ENCODE measurements at regions not wholly inside any gene's neighbourhood (a gene's known extent, or its start where the extent isn't known, plus 50 kb on each side); places are given as distances from the start of the nearest gene placed in this dataset.
"Not testable (repeated sequence)": the region's sequence is repeated elsewhere in the genome, so short reads cannot be mapped to it uniquely, and the experiment has no call there.

DNA sequence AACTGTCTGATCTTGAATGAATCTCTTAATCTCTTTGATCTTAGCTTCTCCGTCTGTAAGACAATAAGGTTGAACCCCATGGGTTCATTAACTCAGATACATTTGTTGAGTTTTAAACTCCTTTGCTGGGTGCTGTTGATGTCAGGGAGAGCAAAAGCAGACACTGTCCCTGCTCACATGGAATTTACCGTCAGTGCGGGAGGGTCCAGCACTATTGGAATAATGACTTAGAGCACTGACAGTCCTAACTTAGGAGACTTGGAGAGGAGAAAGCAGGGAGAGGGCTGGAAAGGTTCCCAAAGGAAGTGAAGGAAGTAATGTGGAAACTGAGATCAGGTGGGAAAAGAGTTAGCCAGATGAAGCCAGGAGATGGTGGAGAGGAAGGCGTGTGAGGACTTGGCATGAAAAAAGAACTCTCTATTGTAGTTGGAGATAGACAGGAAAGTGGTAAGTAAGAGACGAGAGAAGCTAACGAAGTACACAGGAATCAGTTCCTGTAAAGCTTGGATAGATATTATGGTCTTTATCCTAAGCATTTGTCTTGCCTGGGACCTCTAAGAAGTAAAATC is 141.4 kb upstream of the SERTAD2 start:
- DNase-seq (ENCODE audit: low read depth, low spot score), result no peak

DNA sequence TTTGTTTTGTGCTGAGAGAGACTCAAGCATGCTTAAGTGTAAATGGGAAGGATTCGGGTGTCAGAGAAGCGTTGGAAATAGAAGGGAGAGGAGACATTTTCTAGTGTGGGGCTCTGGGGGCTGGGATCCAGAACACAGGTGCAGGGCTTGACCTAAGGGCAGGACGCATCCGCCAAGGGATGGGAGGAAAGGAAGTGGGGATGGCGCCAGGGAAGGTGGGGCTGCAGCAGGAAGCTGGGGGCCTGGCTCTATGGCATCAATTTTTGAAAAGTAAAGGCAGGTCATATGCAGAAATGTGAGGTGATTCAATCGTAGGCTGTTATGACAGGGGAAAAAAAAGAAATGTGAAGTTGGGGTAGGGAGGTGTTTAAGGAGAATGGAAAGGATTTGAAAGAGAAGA is 143.2 kb upstream of the SERTAD2 start:
- DNase-seq (ENCODE audit: low read depth, low spot score), result no peak

DNA sequence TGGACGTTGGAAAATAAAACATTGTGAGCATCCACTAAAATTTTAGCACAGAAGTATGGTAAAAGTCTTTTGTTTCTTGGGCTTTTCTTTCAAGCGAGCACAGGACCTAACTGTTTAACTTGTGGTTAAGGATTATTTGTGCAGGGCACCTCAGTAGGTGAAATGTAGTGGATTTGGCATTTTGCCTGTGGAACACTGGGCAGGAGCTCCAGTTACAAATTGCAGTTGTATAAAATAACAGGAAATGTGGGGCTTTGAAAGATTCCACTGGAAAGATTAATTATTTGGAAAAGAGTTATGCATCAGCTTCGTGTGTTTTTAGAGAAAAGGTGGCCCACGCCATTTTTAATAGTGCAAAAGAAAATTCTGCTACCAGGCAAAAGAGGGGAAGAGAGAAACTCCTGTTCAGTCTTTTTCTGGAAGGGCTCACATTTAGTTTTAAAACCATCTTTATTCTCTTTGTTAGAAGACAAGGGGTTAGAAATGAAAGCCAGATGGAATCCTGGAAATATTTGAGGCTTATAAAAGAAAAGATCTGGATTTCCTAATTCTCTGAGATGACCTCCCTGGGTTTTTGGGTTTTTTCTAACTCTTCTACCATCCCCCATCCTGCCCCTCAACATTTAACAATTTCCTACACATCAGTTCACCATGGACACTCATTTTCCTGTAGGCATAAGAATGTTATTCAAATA is 144.3 kb upstream of the SERTAD2 start:
- DNase-seq (ENCODE audit: low read depth, low spot score), result no peak

DNA sequence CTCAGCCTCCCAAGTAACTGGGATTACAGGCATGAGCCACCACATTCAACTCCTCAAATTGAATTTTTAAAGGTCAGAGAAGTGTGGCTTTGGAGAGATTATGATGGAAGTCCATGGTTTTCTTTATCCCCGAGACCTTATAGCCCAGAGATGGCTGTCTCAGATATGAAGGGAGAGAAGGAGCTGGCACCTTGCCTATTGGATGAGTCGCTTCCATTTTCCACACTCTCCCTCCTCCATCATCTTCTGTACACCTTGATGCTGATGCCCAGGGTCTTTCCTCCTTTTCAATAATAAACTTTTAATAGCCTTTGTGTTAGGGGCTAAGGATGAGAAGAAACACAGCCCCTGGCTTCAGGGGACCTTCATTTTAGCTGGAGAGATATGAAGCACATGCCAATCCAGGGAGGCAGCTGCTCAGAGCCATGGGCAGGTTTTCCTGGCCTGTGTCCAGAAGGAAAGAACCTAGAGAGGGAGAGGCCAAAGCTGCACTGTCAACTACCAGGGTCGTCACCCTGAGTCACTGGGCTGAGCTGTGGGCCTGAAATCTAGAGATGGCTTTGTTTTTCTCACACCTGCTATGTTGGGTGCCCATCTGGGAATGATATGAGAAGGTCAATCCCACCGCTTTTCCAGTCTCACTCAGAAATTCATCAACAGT is 146.0 kb upstream of the SERTAD2 start:
- no peak for DNase-seq (ENCODE audit: low read depth, low spot score)

DNA sequence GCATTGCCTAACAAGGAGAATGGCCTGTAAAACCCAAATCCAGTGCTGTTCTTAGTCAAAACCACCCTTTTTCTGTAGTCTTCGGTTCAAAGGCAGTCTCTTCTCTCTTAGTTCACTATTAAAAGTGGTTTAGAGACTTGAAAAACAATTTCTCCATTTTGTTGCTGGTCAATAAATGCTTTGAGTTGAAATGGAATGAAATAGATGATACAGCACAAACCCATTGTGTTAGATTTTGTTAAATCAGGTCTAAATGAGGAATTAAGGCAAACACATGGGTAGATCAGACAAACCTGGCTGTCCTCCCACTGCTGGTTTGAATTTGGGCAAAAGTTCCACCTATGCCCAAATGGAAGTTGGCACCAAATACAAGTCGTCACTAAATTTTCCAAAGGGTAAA is 150.1 kb upstream of the SERTAD2 start:
- DNase-seq (ENCODE audit: low read depth, low spot score), result no peak

DNA sequence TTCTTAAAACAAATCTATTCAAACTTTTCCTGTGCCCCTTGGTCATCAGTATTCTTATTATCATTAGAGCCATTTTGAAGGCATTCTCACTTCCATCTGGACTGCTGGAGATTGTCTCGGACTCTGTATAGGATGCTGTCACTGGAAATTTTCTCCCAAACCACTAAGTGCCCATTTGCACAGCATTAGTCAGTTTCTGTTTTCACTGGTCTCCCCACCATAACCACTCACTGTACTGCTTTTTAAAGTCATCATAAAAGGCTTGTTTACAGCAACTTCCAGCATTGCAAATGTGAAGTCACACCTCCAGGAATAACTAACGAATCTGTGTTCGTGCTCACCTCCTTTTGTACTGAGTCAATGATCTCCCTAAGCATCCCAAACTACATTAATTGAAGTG is 150.9 kb upstream of the SERTAD2 start:
- DNase-seq (ENCODE audit: low read depth, low spot score), result no peak

DNA sequence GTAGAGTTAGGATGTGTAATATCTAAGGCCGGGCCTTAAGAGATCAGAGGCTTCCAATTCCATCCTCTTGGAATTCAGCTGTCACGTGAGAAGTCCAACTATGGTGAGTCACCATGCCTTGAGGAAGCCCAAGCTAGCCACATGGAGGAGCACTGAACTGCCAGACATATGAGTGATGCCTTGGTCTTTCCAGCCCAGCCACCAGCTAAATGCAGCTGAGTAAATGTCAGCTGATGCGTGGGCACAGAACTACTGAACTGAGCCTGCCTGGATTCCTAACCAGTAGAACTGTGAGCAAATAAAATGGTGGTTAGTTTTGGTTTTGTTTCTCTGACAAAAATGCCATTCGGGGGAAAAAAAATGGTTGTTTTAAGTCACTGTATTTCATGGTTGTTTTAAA is 153.7 kb upstream of the SERTAD2 start:
- no peak for DNase-seq (ENCODE audit: low read depth, low spot score)

DNA sequence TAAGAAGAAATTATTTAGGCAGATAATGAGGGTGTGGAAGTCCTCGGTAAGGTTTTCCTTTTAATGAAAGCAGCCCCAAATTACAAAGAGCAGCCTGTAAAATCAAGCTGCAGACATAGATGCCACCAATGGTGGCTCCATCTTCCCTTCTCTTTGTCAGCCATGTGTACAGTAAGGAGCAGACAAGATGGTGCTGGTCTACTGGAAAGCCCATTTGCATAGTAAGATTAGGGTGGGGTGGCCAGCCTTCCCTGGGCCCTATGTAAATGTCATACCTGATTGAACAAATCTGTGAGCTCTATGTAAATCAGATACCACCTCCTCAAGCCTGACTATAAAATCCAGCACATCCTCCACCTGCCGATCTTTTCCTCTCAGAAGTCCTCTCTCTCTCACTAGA is 154.4 kb upstream of the SERTAD2 start:
- DNase-seq (ENCODE audit: low read depth, low spot score), result no peak

DNA sequence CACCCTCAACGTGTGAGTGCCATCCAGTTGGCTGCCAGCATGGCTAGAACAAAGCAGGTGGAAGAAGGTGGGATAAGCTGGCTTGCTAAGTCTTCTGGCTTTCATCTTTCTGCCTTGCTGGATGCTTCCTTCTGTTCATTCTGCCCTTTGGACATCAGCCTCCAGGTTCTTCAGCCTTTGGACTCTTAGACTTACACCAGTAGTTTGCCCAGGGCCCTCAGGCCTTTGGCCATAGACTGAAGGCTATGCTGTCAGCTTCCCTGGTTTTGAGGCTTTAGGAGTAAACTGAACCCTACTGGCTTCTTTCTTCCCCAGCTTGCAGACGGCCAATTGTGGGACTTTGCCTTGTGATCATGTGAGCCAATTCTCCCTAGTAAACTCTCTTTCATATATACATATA is 155.0 kb upstream of the SERTAD2 start:
- DNase-seq (ENCODE audit: low read depth, low spot score), result no peak

GRCh38 chr2:64809216-64809615 is 155.5 kb upstream of the SERTAD2 start:
- DNase-seq (ENCODE audit: low read depth, low spot score), result no peak

DNA sequence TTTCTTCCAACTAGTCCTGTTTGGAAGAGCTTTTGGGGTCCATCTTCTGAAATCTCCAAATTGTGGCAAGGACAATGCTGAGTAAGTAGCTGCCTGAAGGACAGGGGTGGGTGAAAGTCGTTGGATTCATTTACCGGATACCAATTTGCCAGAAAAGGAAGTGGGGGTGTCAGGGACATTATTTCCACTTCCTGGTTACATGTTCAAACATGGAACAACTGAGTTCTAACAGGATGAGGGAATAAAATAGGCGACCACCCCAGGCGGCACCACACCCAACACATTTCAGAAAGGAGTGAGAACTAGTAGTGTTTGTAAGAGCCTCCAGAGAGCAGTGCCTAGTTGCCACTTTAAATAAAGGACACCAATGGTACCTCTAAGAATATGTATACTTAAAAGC is 158.6 kb upstream of the SERTAD2 start:
- no peak for DNase-seq (ENCODE audit: low read depth, low spot score)

- DNase-seq (ENCODE audit: low read depth, low spot score), result no peak
Observed at GRCh38 chr2:64814007-64814406, 160.3 kb upstream of the SERTAD2 start.

DNA sequence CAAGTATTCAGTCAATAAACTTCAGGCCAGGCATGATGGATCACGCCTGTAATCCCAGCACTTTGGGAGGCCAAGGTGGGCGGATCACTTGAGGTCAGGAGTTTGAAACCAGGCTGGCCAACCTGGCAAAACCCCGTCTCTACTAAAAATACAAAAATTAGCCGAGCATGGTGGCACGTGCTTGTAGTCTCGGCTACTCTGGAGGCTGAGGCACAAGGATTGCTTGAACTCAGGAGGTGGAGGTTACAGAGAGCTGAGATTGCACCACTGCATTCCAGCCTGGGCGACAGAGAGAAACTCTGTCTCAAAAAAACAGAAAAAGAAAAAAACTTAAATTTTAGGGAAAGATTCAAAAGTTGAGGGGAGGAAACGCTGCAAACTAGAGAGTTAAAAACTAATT is 162.8 kb upstream of the SERTAD2 start:
- not testable (repeated sequence) for DNase-seq (ENCODE audit: low read depth, low spot score)

DNA sequence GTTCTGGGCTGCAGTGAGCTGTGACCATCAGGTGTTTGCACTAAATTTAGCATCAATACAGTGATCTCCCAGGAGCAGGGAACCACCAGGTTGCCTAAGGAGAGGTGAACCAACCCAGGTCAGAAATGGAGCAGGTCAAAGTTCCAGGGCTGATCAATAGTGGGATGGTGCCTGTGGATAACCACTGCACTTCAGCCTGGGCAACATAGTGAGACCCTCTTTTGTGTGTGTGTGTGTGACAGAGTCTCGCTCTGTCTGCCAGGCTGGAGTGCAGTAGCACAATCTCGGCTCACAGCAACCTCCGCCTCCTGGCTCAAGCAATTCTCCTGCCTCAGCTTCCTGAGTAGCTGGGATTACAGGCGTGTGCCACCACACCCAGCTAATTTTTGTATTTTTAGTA is 163.7 kb upstream of the SERTAD2 start:
- no peak for DNase-seq (ENCODE audit: low read depth, low spot score)

DNA sequence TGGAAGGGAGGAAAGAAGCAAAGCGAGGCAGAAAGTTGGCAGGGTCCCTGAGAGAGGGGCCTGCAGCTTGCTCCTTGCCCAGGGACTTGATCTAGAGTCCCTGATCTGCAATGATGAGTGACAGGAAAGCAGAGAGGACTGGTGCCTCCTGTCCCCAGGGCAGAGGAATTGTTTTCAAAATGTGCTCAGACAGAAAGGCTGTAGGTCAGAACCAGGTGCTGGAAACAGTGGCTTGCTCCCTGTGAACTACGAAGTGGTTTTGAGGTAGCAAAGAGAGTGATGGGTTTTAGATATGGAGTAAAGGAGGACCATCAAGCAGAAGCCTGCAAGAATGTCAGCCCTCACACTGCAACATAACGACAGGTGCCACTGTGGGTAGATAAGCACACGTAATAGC is 164.9 kb upstream of the SERTAD2 start:
- no peak for DNase-seq (ENCODE audit: low read depth, low spot score)

DNA sequence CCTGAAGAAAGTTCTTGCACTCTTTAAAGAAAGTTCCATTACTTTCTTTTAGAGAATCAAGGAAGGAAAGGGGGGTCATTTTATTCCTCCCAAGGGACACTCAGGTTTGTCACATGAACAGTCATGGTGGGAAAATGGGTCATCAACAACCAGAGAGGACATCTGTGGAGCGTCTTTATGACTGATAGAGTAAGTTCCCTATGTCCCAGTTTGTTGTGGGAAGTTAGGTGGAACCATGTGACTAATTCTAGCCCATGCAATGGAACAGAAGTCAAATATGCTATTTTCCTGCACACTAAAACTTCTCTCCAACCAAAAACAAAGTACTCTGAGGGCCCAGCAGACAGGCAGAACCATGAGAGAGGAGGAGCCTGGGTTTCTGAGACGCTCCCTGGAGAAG is 165.6 kb upstream of the SERTAD2 start:
- no peak for DNase-seq (ENCODE audit: low read depth, low spot score)

DNA sequence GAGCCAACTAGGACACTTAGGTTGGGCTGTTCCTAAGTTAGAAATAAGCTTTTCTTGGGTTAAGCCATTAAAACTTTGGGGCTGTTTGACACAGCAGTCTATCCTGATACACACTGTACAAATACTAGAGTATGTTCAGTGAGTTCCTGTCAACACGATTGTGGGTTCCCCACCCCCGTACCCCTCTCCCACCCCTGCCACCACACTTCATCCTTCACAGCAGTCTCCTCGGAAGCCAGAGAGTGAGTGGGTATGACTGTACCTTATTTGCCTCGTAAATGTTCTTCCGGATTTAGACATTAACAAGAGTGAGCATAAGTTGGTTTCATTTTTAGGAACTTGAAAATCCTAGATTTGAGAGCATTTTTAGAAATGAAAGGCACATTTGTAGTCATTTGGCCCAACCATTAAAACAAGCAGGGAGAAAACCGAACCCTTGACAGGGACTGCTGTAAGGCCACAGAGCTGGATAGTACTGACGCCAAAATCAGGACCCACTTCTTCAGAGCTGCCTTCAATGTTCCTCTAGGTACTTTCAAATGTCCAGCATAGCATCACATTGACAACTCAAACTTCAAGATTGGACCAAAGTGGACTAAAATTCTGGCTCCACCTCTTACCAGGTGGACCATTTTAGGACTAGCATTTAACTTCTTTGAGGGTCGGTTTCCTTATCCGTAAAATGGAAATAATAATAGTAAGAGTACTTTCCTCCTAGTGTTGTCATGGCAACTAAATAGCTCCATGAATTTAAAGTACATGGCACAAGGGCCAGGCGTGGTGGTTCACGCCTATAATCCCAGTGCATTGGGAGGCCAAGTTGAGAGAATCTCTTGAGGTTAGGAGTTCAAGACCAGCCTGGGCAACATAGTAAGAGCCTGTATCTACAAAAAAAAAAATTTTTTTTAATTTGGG is 166.3 kb upstream of the SERTAD2 start:
- DNase-seq (ENCODE audit: low read depth, low spot score), result peak; percentile 19

- DNase-seq (ENCODE audit: low read depth, low spot score), result no peak
Observed at GRCh38 chr2:64820901-64821300, 167.2 kb upstream of the SERTAD2 start.

- no peak for DNase-seq (ENCODE audit: low read depth, low spot score)
Observed at GRCh38 chr2:64823794-64824193, 165.4 kb upstream of the SLC1A4 start.

GRCh38 chr2:64825831-64826491 is 163.2 kb upstream of the SLC1A4 start:
- DNase-seq (ENCODE audit: low read depth, low spot score), result no peak

GRCh38 chr2:64826703-64827102 is 162.5 kb upstream of the SLC1A4 start:
- DNase-seq (ENCODE audit: low read depth, low spot score), result no peak

DNA sequence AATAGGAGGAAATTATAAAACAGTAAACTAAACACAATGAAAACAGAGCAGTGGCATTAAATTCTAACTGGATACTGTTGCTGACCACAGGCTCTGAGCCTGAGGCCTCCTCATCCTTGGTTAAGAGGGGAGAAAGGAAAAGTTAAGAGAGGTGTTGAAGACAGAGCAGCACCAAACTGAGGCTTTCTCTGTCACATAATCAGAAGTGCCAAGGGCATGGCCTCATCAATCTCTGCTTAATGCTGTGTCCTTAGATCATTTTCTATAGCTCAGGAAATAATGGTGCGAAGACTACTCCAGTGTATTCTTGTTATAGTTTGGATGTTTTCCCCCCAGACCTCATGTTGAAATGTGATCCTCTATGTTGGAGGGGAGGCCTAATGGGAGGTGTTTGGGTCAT is 160.9 kb upstream of the SLC1A4 start:
- DNase-seq (ENCODE audit: low read depth, low spot score), result no peak
